Skeletal muscle tissue (tissue), 3 donors: ENCODE measurements at regions not wholly inside any gene's neighbourhood (a gene's known extent, or its start where the extent isn't known, plus 50 kb on each side); places are given as distances from the start of the nearest gene placed in this dataset.
"Not testable (repeated sequence)": the region's sequence is repeated elsewhere in the genome, so short reads cannot be mapped to it uniquely, and the experiment has no call there.

ENCODE experiments used
- H3K27ac ChIP-seq: one replicate; pipeline ENCODE4 v1.7.0; 2013; ENCODE audit warnings: mild to moderate bottlenecking, low read depth, low read length, inconsistent platforms
- H3K27me3 ChIP-seq, 3 donors: one replicate each; pipeline ENCODE4 v1.7.0; 2013; ENCODE audit warnings: low read length in 3 of 3; ENCODE audit not compliant: control insufficient read depth in 3 of 3, insufficient read depth in 3 of 3
- H3K36me3 ChIP-seq, 3 donors: one replicate each; pipeline ENCODE4 v1.7.0; 2013; ENCODE audit warnings: low read length in 3 of 3; ENCODE audit not compliant: control insufficient read depth in 3 of 3, insufficient read depth in 3 of 3
- H3K4me1 ChIP-seq, 3 donors: one replicate each; pipeline ENCODE4 v1.7.0; 2013; ENCODE audit warnings: low read length in 3 of 3, mild to moderate bottlenecking in 3 of 3; ENCODE audit not compliant: control insufficient read depth in 3 of 3, insufficient read depth in 3 of 3
- H3K4me3 ChIP-seq, 3 donors: one replicate each; pipeline ENCODE4 v1.7.0; 2013; ENCODE audit warnings: low read length in 3 of 3
- H3K9ac ChIP-seq, 3 donors: one replicate each; pipeline ENCODE4 v1.7.0; 2013; ENCODE audit warnings: low read length in 3 of 3, mild to moderate bottlenecking in 3 of 3, moderate library complexity in 2 of 3, low read depth in 1 of 3
- H3K9me3 ChIP-seq, 3 donors: one replicate each; pipeline ENCODE4 v1.7.0; 2013; ENCODE audit warnings: low read length in 3 of 3; ENCODE audit not compliant: control insufficient read depth in 3 of 3
- donor health status: Osteomylitis.

- Histone ChIP-seq H3K4me3 (no peak overlapping the region), H3K4me1 (no peaks in the 10 kb centered on the region), H3K9ac (no peak overlapping the region), H3K36me3 (no peaks in the 10 kb centered on the region), H3K9me3 (peaks cover 0 to 3% (median 0%) of the 10 kb centered on the region in 3 donors), H3K27ac (no peak overlapping the region), H3K27me3 (no peaks in the 10 kb centered on the region)
Observed at GRCh38 chr3:20552605-20553275, 366.7 kb upstream of the SGO1 start.

- not testable (repeated sequence) for H3K4me3 ChIP-seq
Observed at GRCh38 chr3:20547361-20548269, 361.6 kb upstream of the SGO1 start.

GRCh38 chr3:20546636-20547035 lies 360.6 kb upstream of the SGO1 start:
- Histone ChIP-seq H3K9me3 (no peaks in the 10 kb centered on the region), H3K27ac (no peak overlapping the region), H3K9ac (no peak overlapping the region)

More at GRCh38 chr3:20547361-20548269, 361.6 kb upstream of the SGO1 start:
- H3K27ac ChIP-seq, H3K9me3 ChIP-seq, H3K4me1 ChIP-seq, H3K9ac ChIP-seq, H3K27me3 ChIP-seq, H3K36me3 ChIP-seq: not testable (repeated sequence)

GRCh38 chr3:20543535-20544226 lies 357.7 kb upstream of the SGO1 start:
- Histone ChIP-seq H3K36me3 (no peaks in the 10 kb centered on the region), H3K4me1 (no peaks in the 10 kb centered on the region), H3K27me3 (no peaks in the 10 kb centered on the region), H3K9ac (no peak overlapping the region), H3K4me3 (no peak overlapping the region), H3K27ac (no peak overlapping the region), H3K9me3 (no peaks in the 10 kb centered on the region)

More at GRCh38 chr3:20546636-20547035, 360.6 kb upstream of the SGO1 start:
- Histone ChIP-seq H3K27me3 (no peaks in the 10 kb centered on the region), H3K4me1 (no peaks in the 10 kb centered on the region), H3K4me3 (no peak overlapping the region), H3K36me3 (no peaks in the 10 kb centered on the region)

GRCh38 chr3:20540066-20540465 lies 354.1 kb upstream of the SGO1 start:
- Histone ChIP-seq H3K9ac (no peak overlapping the region), H3K9me3 (no peaks in the 10 kb centered on the region), H3K4me3 (no peak overlapping the region), H3K4me1 (no peaks in the 10 kb centered on the region), H3K27me3 (no peaks in the 10 kb centered on the region), H3K36me3 (no peaks in the 10 kb centered on the region), H3K27ac (no peak overlapping the region)

- no peaks in the 10 kb centered on the region for H3K4me1 ChIP-seq
- H3K9me3 ChIP-seq, result no peaks in the 10 kb centered on the region
- no peak overlapping the region for H3K4me3 ChIP-seq
- H3K27ac ChIP-seq, result no peak overlapping the region
- H3K36me3 ChIP-seq, result no peaks in the 10 kb centered on the region
- H3K9ac ChIP-seq, result no peak overlapping the region
- H3K27me3 ChIP-seq, result no peaks in the 10 kb centered on the region
Observed at GRCh38 chr3:20539666-20540065, 353.7 kb upstream of the SGO1 start.

- no peaks in the 10 kb centered on the region for H3K4me1 ChIP-seq
- no peaks in the 10 kb centered on the region for H3K27me3 ChIP-seq
- H3K36me3 ChIP-seq, result no peaks in the 10 kb centered on the region
- H3K4me3 ChIP-seq, result no peak overlapping the region
- H3K27ac ChIP-seq, result no peak overlapping the region
- no peak overlapping the region for H3K9ac ChIP-seq
- H3K9me3 ChIP-seq, result no peaks in the 10 kb centered on the region
Observed at GRCh38 chr3:20537234-20537633, 351.2 kb upstream of the SGO1 start.

- Histone ChIP-seq H3K4me3 (no peak overlapping the region), H3K36me3 (no peaks in the 10 kb centered on the region)
Observed at GRCh38 chr3:20529911-20530310, 343.9 kb upstream of the SGO1 start.

GRCh38 chr3:20528180-20528770 lies 342.3 kb upstream of the SGO1 start:
- Histone ChIP-seq H3K4me1 (no peaks in the 10 kb centered on the region), H3K36me3 (no peaks in the 10 kb centered on the region), H3K27me3 (no peaks in the 10 kb centered on the region), H3K4me3 (no peak overlapping the region), H3K9ac (no peak overlapping the region), H3K9me3 (no peaks in the 10 kb centered on the region), H3K27ac (no peak overlapping the region)

More at GRCh38 chr3:20529911-20530310, 343.9 kb upstream of the SGO1 start:
- H3K9me3 ChIP-seq, result no peaks in the 10 kb centered on the region
- H3K9ac ChIP-seq, result no peak overlapping the region
- no peak overlapping the region for H3K27ac ChIP-seq
- H3K4me1 ChIP-seq, result no peaks in the 10 kb centered on the region
- no peaks in the 10 kb centered on the region for H3K27me3 ChIP-seq
